ENCODE measurements at regions not wholly inside any gene's neighbourhood (a gene's known extent, or its start where the extent isn't known, plus 50 kb on each side); places are given as distances from the start of the nearest gene placed in this dataset.

GRCh38 chr14:61130512-61131260 lies 149.6 kb downstream of the SLC38A6 start:
- no peak for TF ChIP-seq CTCF (IDR thresholded peaks at IDR 0.05)
- TF ChIP-seq POLR2A (IDR thresholded peaks at IDR 0.05; ENCODE audit: low read depth) = no peak
- no peak for TF ChIP-seq POLR2AphosphoS5 (IDR thresholded peaks at IDR 0.05)
- TF ChIP-seq EP300 (IDR thresholded peaks at IDR 0.05) = no peak
